Activated gamma-delta T cell (primary cell): ENCODE measurements at regions not wholly inside any gene's neighbourhood (a gene's known extent, or its start where the extent isn't known, plus 50 kb on each side); places are given as distances from the start of the nearest gene placed in this dataset.

Experiments
- DNase-seq: peaks from one replicate; lab custom pipeline; 2025; lab: John Stamatoyannopoulos, UW

GRCh38 chr22:47748271-47748670, 985.8 kb downstream of the TBC1D22A start:
- DNase-seq = no peak

GRCh38 chr22:47740109-47740805, 977.8 kb downstream of the TBC1D22A start:
- DNase-seq = no peak

GRCh38 chr22:47739291-47740015, 977.0 kb downstream of the TBC1D22A start:
- no peak for DNase-seq

GRCh38 chr22:47738472-47739013, 976.1 kb downstream of the TBC1D22A start:
- no peak for DNase-seq

- no peak for DNase-seq
These were observed 974.0 kb downstream of the TBC1D22A start for GRCh38 chr22:47736186-47737034.

- no peak for DNase-seq
These were observed 972.1 kb downstream of the TBC1D22A start for GRCh38 chr22:47734511-47734910.

- DNase-seq = no peak
These were observed 965.2 kb downstream of the TBC1D22A start for GRCh38 chr22:47727641-47728040.

GRCh38 chr22:47724751-47725150, 962.3 kb downstream of the TBC1D22A start:
- no peak for DNase-seq

GRCh38 chr22:47724030-47724429, 961.6 kb downstream of the TBC1D22A start:
- no peak for DNase-seq

- no peak for DNase-seq
These were observed 955.9 kb downstream of the TBC1D22A start for GRCh38 chr22:47718337-47718736.

- DNase-seq = no peak
These were observed 954.6 kb downstream of the TBC1D22A start for GRCh38 chr22:47716890-47717615.

- DNase-seq = no peak
These were observed 953.6 kb downstream of the TBC1D22A start for GRCh38 chr22:47715866-47716578.

GRCh38 chr22:47713941-47714340, 951.5 kb downstream of the TBC1D22A start:
- no peak for DNase-seq

- DNase-seq = no peak
These were observed 947.7 kb downstream of the TBC1D22A start for GRCh38 chr22:47710135-47710534.

- no peak for DNase-seq
These were observed 942.9 kb downstream of the TBC1D22A start for GRCh38 chr22:47705350-47705749.

GRCh38 chr22:47698906-47699305, 936.5 kb downstream of the TBC1D22A start:
- DNase-seq = no peak

- DNase-seq = no peak
These were observed 935.4 kb downstream of the TBC1D22A start for GRCh38 chr22:47697861-47698260.

GRCh38 chr22:47696776-47697175, 934.3 kb downstream of the TBC1D22A start:
- DNase-seq = no peak

- no peak for DNase-seq
These were observed 932.7 kb downstream of the TBC1D22A start for GRCh38 chr22:47695176-47695575.

- no peak for DNase-seq
These were observed 932.2 kb downstream of the TBC1D22A start for GRCh38 chr22:47694536-47695130.

- no peak for DNase-seq
These were observed 931.2 kb downstream of the TBC1D22A start for GRCh38 chr22:47693606-47694005.
